HepG2 (cell line): ENCODE measurements at regions not wholly inside any gene's neighbourhood (a gene's known extent, or its start where the extent isn't known, plus 50 kb on each side); places are given as distances from the start of the nearest gene placed in this dataset.
"Not testable (repeated sequence)": the region's sequence is repeated elsewhere in the genome, so short reads cannot be mapped to it uniquely, and the experiment has no call there.

Source experiments
- ATAC-seq: fragments of 200-7000 bp; cut with Tn5 transposase; 3 replicates; pipeline ENCODE4 v1.9.1; 2020; ENCODE audit warnings: mild to moderate bottlenecking, moderate library complexity
- BruUV-seq: library from RNA; stranded (reverse); fragments of 400-500 nt; replicated peaks from 2 replicates; lab custom pipeline; 2021; lab: Mats Ljungman, UMichigan
- CTCF ChIA-PET: fragments of 300-600 bp; formaldehyde crosslinking; extraction: SDS; loops from one replicate; lab custom pipeline; 2021; ENCODE audit warnings: low total read pairs, inconsistent platforms, low intra/inter-chr PET ratio; lab: Yijun Ruan, JAX
- POLR2A ChIA-PET: fragments of 350-600 bp; sonication (Branson Sonifier 250); formaldehyde crosslinking; loops from one replicate; lab custom pipeline; 2020; ENCODE audit warnings: antibody characterized with exemption, inconsistent platforms; lab: Yijun Ruan, JAX
- DNase-seq: peaks from one replicate; pipeline ENCODE4 v3.0.0-alpha.2; 2015; ENCODE audit warnings: low spot score
- FAIRE-seq: peaks from 3 replicates; lab custom pipeline; 2011; peaks lifted over from hg19 to GRCh38; lab: Jason Lieb, UNC
- H2AFZ ChIP-seq: one replicate; pipeline ENCODE4 v1.6.1; 2011; ENCODE audit warnings: low read length, inconsistent platforms
- H3K27ac ChIP-seq: fragments of 300-600 bp; 3 replicates; pipeline ENCODE4 v1.8.0; 2011; ENCODE audit warnings: mixed run types, mild to moderate bottlenecking, mixed read lengths, low read length, inconsistent platforms; ENCODE audit not compliant: insufficient read depth; ENCODE audit errors: extremely low read length
- H3K27me3 ChIP-seq, 2 experiments: fragments of 200-600 bp in 1 of 2; 2 replicates in 1 of 2; 3 replicates in 1 of 2; pipeline versions ENCODE4 v1.6.0 to v1.8.0; 2011; ENCODE audit warnings: low read length in 2 of 2, mild to moderate bottlenecking in 2 of 2, moderate library complexity in 2 of 2, inconsistent platforms in 1 of 2; ENCODE audit not compliant: insufficient read depth in 2 of 2, control insufficient read depth in 1 of 2
- H3K36me3 ChIP-seq, 2 experiments: fragments of 200-600 bp in 1 of 2; replicated peaks in 1 of 2; 2 replicates in 1 of 2; 3 replicates in 1 of 2; pipeline versions ENCODE4 v1.5.1 to v1.8.0; 2011; ENCODE audit warnings: low read length in 2 of 2, inconsistent platforms in 1 of 2; ENCODE audit not compliant: insufficient read depth in 2 of 2, control insufficient read depth in 1 of 2
- H3K4me1 ChIP-seq: 2 replicates; pipeline ENCODE4 v1.5.1; 2012; ENCODE audit warnings: low read length, inconsistent platforms; ENCODE audit not compliant: insufficient read depth
- H3K4me2 ChIP-seq: 2 replicates; pipeline ENCODE4 v1.6.0; 2011; ENCODE audit warnings: low read depth, low read length, inconsistent platforms
- H3K4me3 ChIP-seq, 3 experiments: fragments of 200-600 bp in 1 of 3; sonication (generic), shearing (Covaris generic) in 1 of 3; replicated peaks in 1 of 3; 2 replicates each; pipeline ENCODE4 v1.5.1; 2011 to 2016; ENCODE audit warnings: low read length in 3 of 3, inconsistent platforms in 2 of 3, low read depth in 2 of 3, mild to moderate bottlenecking in 2 of 3, control low read depth in 1 of 3, mixed read lengths in 1 of 3; ENCODE audit not compliant: insufficient read depth in 1 of 3
- H3K79me2 ChIP-seq: one replicate; pipeline ENCODE4 v1.6.1; 2011; ENCODE audit warnings: low read length, inconsistent platforms; ENCODE audit not compliant: insufficient read depth
- H3K9ac ChIP-seq: 2 replicates; pipeline ENCODE4 v1.6.0; 2011; ENCODE audit warnings: mild to moderate bottlenecking, low read depth, low read length, inconsistent platforms; ENCODE audit not compliant: insufficient read depth
- H3K9me3 ChIP-seq: 2 replicates; pipeline ENCODE4 v1.5.1; 2012; ENCODE audit warnings: mild to moderate bottlenecking, low read length
- H4K20me1 ChIP-seq: 2 replicates; pipeline ENCODE4 v1.6.0; 2011; ENCODE audit warnings: inconsistent platforms, mild to moderate bottlenecking, low read length, moderate library complexity; ENCODE audit not compliant: insufficient read depth
- WGBS: methylation state at CpG from one replicate; pipeline ENCODE4 v1.1.6; 2017; ENCODE audit warnings: low lambda C conversion rate; 5-methylcytosine and 5-hydroxymethylcytosine counted together
- in situ Hi-C: cut with HindIII; loops from 2 replicates; pipeline ENCODE4 v1.10.0; 2017; ENCODE audit warnings: low pct_unique_long_range_greater_than_20kb; ENCODE audit not compliant: extremely low pct_ligation_motif_present
- intact Hi-C: fragments of 100-400 bp; cut with micrococcal nuclease; formaldehyde crosslinking; loops from one replicate; pipeline ENCODE4 v1.10.0; 2022; ENCODE audit not compliant: unreplicated experiment

- WGBS: 0% methylated on average over 1 of the region's 1 CpG
- intact Hi-C loops, BruUV-seq, POLR2A ChIA-PET, H3K4me2 ChIP-seq, H3K9ac ChIP-seq, H3K36me3 ChIP-seq, ATAC-seq, in situ Hi-C loops, CTCF ChIA-PET, H3K4me1 ChIP-seq, H3K4me3 ChIP-seq, H2AFZ ChIP-seq, H3K27me3 ChIP-seq, H3K27ac ChIP-seq, FAIRE-seq, H3K9me3 ChIP-seq, H3K79me2 ChIP-seq, H4K20me1 ChIP-seq, DNase-seq: not testable (repeated sequence)
Measured at GRCh38 chr5:99418640-99419039, 489.8 kb upstream of the CHD1 start.

- not testable (repeated sequence) for H3K79me2 ChIP-seq, FAIRE-seq, BruUV-seq
Measured at GRCh38 chr5:99410386-99410785, 481.6 kb upstream of the CHD1 start.

DNA sequence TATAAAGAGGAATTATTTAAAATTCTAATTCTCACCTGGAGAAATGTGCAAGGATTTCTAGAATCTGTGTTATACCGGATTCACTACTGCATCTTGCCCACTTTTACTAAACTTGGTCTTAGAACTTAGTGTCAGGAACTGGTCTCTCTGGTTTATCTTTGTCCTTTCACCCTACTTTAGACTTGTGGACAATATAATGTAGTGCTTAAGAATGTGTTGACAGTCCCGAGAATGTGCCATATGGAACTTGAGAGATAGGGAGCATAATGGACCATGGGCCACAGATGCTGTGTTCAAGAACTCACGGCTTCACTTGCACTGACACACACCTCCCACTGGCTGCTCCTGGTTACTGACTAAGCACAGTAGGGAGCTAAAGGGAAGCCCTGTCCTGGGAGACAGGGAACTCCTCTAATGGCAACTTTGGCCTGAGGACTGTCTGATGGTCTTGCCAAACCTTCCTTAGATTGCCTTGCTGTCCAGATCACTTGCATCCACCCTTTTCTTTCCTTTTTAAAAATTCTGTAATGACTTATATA lies 476.0 kb upstream of the CHD1 start:
- H3K4me3 ChIP-seq, POLR2A ChIA-PET, H3K9ac ChIP-seq, H3K36me3 ChIP-seq, H3K4me2 ChIP-seq, H2AFZ ChIP-seq, CTCF ChIA-PET, H3K79me2 ChIP-seq, FAIRE-seq, H3K27me3 ChIP-seq, intact Hi-C loops, H4K20me1 ChIP-seq, H3K27ac ChIP-seq, BruUV-seq, DNase-seq, H3K9me3 ChIP-seq, in situ Hi-C loops, H3K4me1 ChIP-seq: not testable (repeated sequence)
- WGBS: 12% methylated on average over 3 of the region's 3 CpGs
- ATAC-seq: peak; percentile 69

More at GRCh38 chr5:99410386-99410785, 481.6 kb upstream of the CHD1 start:
- POLR2A ChIA-PET, H4K20me1 ChIP-seq, H3K9me3 ChIP-seq, H3K4me1 ChIP-seq, in situ Hi-C loops, intact Hi-C loops, H2AFZ ChIP-seq, H3K36me3 ChIP-seq, ATAC-seq, H3K27me3 ChIP-seq, DNase-seq, CTCF ChIA-PET, H3K4me3 ChIP-seq, H3K9ac ChIP-seq, H3K27ac ChIP-seq, H3K4me2 ChIP-seq: not testable (repeated sequence)
- 95% methylated on average over 17 of the region's 30 CpGs for WGBS

DNA sequence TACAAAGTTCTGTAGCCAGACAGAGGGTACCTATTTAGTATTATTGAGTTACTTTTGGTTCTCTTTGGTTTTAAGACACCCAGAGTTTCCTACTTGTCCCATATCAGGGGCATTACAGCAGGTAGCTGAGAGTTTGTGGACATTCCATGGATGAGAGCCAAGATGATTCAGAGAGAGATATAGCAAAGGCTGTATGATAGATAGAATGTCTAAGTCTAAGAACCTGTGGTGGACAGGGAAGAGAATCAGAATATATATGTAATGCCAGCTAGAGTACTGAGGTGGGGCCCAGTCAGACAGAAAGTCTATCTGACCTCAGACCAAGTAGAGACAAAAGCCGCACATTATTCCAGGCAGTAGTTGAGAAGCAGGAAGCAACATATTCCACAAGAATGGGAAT lies 471.8 kb upstream of the CHD1 start:
- H3K27me3 ChIP-seq, H2AFZ ChIP-seq, H4K20me1 ChIP-seq, POLR2A ChIA-PET, H3K4me3 ChIP-seq, CTCF ChIA-PET, DNase-seq, in situ Hi-C loops, ATAC-seq, BruUV-seq, intact Hi-C loops, H3K9me3 ChIP-seq, H3K4me2 ChIP-seq, H3K4me1 ChIP-seq, H3K79me2 ChIP-seq, H3K36me3 ChIP-seq, H3K9ac ChIP-seq, H3K27ac ChIP-seq, FAIRE-seq: not testable (repeated sequence)
- WGBS: 88% methylated on average over 1 of the region's 1 CpG
